ENCODE measurements at regions not wholly inside any gene's neighbourhood (a gene's known extent, or its start where the extent isn't known, plus 50 kb on each side); places are given as distances from the start of the nearest gene placed in this dataset.
A peak's percentile ranks its signal among the peaks of the same experiment; 100 is the strongest.

DNA sequence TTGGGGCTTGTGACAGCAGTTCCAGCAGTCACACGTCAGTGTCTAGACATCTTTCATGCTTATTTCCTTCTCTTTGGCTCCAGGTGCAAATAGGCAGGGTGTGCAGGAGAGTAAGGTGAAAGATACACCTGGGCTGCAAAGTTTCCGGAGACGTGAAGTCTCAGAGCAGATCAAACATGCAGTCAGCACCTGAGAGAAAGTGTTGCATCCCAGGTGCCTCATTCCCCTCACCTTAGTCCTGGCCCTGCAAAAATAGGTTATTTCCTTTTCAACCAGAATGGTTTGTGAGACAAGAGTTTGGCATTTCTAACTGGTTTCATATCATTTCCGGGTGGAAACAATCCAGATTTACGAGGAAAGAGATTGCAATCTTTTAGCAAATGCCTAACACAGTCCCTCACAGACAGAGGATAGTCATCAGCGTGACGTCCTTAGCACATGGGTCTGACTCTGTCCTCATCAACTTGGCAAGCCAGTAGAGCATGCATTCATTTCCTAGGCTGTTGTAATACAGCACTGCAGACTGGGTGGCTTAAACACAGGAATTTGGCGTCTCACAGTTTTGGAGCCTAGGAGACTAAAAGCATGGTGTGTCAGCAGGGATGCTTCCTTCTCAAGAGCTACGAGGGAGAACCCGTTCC is 58.2 kb upstream of the ARRDC4 start:
- in situ Hi-C loops (cut with MboI; ENCODE audit: low sequenced_read_pairs): loop anchor here (10.0 kb wide), 1 partner anchor 523 kb away; no protein-coding TSS in a partner anchor

More for the DNA sequence above, 58.2 kb upstream of the ARRDC4 start:
- ChIA-PET POLR2A (ENCODE audit: unreplicated experiment) (no interaction called here), CTCF (no interaction called here)
- H3K4me3 ChIP-seq (ENCODE audit: insufficient read depth, low read depth, low read length): no peak overlapping the region
- H2AFZ ChIP-seq (replicated peaks; ENCODE audit: low read length, poor library complexity): no peak overlapping the region
- no peak overlapping the region for H2BK5ac ChIP-seq (ENCODE audit: low read depth, low read length, poor library complexity, severe bottlenecking)
- WGBS, 2 experiments (ENCODE audit: extremely low coverage in 2 of 2, insufficient read length in 1 of 2): 40% methylated on average over 2 of the region's 10 CpGs; no CpG with 5 or more reads in 1 of the 2 experiments
- no peak overlapping the region for H3K56ac ChIP-seq (ENCODE audit: extremely low read depth, insufficient read depth, low read length)
- no peaks in the 10 kb centered on the region for H3K27me3 ChIP-seq (ENCODE audit: control insufficient read depth, insufficient read depth, low read length)
- no TSS peak for BruUV-seq (replicated peaks)
- H3K9me1 ChIP-seq (ENCODE audit: insufficient read depth, low read length): no peaks in the 10 kb centered on the region
- H3K9me3 ChIP-seq (ENCODE audit: control insufficient read depth, insufficient read depth, low read length): no peaks in the 10 kb centered on the region
- no peak overlapping the region for H3K9ac ChIP-seq (ENCODE audit: low read depth, low read length)
- H3K27ac ChIP-seq (ENCODE audit: insufficient read depth, low read length): no peak overlapping the region
- no peak overlapping the region for H2AK9ac ChIP-seq (replicated peaks; ENCODE audit: low read depth, low read length, poor library complexity)
- H3K4ac ChIP-seq (ENCODE audit: low read depth, low read length): no peak overlapping the region
- H4K5ac ChIP-seq (ENCODE audit: low read depth, low read length): no peak overlapping the region
- no peak overlapping the region for H3K4me2 ChIP-seq (ENCODE audit: low read depth, low read length)
- H3K79me1 ChIP-seq (ENCODE audit: low read depth in 1 of 2, low read length in 2 of 2): no peaks in the 10 kb centered on the region
- no peak overlapping the region for H3K18ac ChIP-seq (ENCODE audit: low read depth, low read length)
- H3K36me3 ChIP-seq (ENCODE audit: control insufficient read depth, insufficient read depth, low read length): no peaks in the 10 kb centered on the region
- H4K91ac ChIP-seq (ENCODE audit: insufficient read depth, low read depth, low read length): no peak overlapping the region
- H3K23ac ChIP-seq (ENCODE audit: low read depth, low read length): no peak overlapping the region
- H2BK20ac ChIP-seq (ENCODE audit: low read depth, low read length): no peak overlapping the region
- intact Hi-C loops (cut with micrococcal nuclease) (no loop called here), dilution Hi-C loops (cut with HindIII; ENCODE audit: low sequenced_read_pairs, unreplicated experiment) (no loop called here)
- H3K4me1 ChIP-seq (ENCODE audit: control insufficient read depth, insufficient read depth, low read length): no peaks in the 10 kb centered on the region
- no peak overlapping the region for H3K14ac ChIP-seq (replicated peaks; ENCODE audit: low read depth, low read length)
- H2AK5ac ChIP-seq (ENCODE audit: low read depth, low read length): no peak overlapping the region
- H2BK120ac ChIP-seq (ENCODE audit: low read depth, low read length): no peak overlapping the region
- H2BK15ac ChIP-seq (ENCODE audit: low read depth, low read length): no peak overlapping the region
- peak; percentile 3 for DNase-seq
- H4K8ac ChIP-seq (ENCODE audit: low read depth in 2 of 2, low read length in 2 of 2): no peak overlapping the region
- ATAC-seq (ENCODE audit: low read depth): no peak
- H4K20me1 ChIP-seq (ENCODE audit: insufficient read depth, low read length): no peaks in the 10 kb centered on the region
- TF ChIP-seq RAD21 (IDR thresholded peaks at IDR 0.05; ENCODE audit: low read length) (no peak), MAFK (IDR thresholded peaks at IDR 0.05; ENCODE audit: low read depth, low read length) (no peak), RCOR1 (IDR thresholded peaks at IDR 0.05; ENCODE audit: insufficient replicate concordance, low read length) (no peak), MAZ (IDR thresholded peaks at IDR 0.05; ENCODE audit: borderline replicate concordance, low read depth, low read length) (no peak), SMC3 (IDR thresholded peaks at IDR 0.05; ENCODE audit: low read depth, low read length) (no peak), MXI1 (IDR thresholded peaks at IDR 0.05; ENCODE audit: borderline replicate concordance, low read depth, low read length) (no peak), CHD1 (IDR thresholded peaks at IDR 0.05; ENCODE audit: low read depth, low read length) (no peak), RFX5 (IDR thresholded peaks at IDR 0.05; ENCODE audit: low read depth, low read length) (no peak), BHLHE40 (IDR thresholded peaks at IDR 0.05; ENCODE audit: low read depth, low read length) (no peak), FOS (IDR thresholded peaks at IDR 0.05; ENCODE audit: low read depth, low read length) (no peak), POLR2A (IDR thresholded peaks at IDR 0.05; ENCODE audit: low read depth, low read length) (no peak), CEBPB (IDR thresholded peaks at IDR 0.05; ENCODE audit: low read depth, low read length) (no peak), NFE2L2 (IDR thresholded peaks at IDR 0.05; ENCODE audit: low read depth, low read length) (no peak)
- TF ChIP-seq, protein P1, sequence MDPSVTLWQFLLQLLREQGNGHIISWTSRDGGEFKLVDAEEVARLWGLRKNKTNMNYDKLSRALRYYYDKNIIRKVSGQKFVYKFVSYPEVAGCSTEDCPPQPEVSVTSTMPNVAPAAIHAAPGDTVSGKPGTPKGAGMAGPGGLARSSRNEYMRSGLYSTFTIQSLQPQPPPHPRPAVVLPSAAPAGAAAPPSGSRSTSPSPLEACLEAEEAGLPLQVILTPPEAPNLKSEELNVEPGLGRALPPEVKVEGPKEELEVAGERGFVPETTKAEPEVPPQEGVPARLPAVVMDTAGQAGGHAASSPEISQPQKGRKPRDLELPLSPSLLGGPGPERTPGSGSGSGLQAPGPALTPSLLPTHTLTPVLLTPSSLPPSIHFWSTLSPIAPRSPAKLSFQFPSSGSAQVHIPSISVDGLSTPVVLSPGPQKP (IDR thresholded peaks at IDR 0.05; ENCODE audit: borderline replicate concordance, low read depth, low read length): no peak
- TF ChIP-seq, protein P2, sequence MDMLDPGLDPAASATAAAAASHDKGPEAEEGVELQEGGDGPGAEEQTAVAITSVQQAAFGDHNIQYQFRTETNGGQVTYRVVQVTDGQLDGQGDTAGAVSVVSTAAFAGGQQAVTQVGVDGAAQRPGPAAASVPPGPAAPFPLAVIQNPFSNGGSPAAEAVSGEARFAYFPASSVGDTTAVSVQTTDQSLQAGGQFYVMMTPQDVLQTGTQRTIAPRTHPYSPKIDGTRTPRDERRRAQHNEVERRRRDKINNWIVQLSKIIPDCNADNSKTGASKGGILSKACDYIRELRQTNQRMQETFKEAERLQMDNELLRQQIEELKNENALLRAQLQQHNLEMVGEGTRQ (IDR thresholded peaks at IDR 0.05; ENCODE audit: low read depth, low read length): no peak
- TF ChIP-seq, protein P3, sequence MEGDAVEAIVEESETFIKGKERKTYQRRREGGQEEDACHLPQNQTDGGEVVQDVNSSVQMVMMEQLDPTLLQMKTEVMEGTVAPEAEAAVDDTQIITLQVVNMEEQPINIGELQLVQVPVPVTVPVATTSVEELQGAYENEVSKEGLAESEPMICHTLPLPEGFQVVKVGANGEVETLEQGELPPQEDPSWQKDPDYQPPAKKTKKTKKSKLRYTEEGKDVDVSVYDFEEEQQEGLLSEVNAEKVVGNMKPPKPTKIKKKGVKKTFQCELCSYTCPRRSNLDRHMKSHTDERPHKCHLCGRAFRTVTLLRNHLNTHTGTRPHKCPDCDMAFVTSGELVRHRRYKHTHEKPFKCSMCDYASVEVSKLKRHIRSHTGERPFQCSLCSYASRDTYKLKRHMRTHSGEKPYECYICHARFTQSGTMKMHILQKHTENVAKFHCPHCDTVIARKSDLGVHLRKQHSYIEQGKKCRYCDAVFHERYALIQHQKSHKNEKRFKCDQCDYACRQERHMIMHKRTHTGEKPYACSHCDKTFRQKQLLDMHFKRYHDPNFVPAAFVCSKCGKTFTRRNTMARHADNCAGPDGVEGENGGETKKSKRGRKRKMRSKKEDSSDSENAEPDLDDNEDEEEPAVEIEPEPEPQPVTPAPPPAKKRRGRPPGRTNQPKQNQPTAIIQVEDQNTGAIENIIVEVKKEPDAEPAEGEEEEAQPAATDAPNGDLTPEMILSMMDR (conservative IDR thresholded peaks at IDR 0.05; ENCODE audit: low read depth, low read length): no peak

Data from IMR-90 (cell line).